CD4-positive, alpha-beta T cell treated with Interleukin-17A for 4 hours (primary cell): ENCODE measurements at regions not wholly inside any gene's neighbourhood (a gene's known extent, or its start where the extent isn't known, plus 50 kb on each side); places are given as distances from the start of the nearest gene placed in this dataset.

ENCODE experiments used
- DNase-seq: peaks from one replicate; pipeline ENCODE4 v3.0.0-alpha.2; 2020; ENCODE audit warnings: mixed read lengths

GRCh38 chr21:28826021-28826420 is 166.7 kb downstream of the LTN1 start:
- DNase-seq: no peak

GRCh38 chr21:28823429-28823828 is 169.2 kb downstream of the LTN1 start:
- DNase-seq: no peak

GRCh38 chr21:28822486-28823335 is 170.0 kb downstream of the LTN1 start:
- no peak for DNase-seq

- DNase-seq: no peak
These were observed 170.6 kb downstream of the LTN1 start for GRCh38 chr21:28822123-28822399.

DNA sequence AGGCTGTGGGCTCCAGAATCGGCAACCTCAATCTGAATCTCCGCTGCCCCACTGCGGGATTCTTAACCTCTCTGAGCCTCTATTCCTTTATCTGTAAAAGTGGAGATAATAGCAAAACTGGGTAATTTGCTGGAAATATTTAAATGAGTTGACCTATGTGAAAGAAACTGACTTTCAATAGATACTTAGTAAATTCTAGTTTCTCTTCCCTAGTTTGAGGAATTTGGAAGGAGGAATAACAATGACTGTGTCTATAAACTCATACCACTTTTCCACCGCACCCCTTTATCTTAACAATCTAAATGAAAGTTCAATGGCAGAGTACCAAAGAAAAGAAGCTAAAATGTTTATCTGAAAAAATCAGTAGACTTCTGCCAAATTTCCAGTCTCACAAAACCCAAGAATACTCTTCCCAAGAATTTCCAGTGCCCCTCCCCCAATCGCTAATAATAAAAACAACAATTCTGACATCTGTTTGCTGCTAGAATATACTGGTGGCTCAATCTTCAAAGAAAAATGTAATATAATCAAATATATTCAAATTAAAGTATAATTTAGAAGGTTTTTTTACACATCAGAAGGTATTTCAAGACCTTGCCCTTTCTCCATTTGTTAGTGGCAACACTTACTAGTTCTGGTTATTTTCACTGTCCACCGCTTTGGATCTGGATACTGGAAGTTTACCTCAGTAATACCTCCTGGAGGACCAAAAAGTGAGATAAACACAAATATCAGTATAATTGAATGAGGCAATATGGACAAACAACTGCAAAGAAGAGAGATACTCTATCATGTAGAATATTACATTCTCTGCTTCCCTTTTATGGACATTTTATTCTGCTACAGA is 171.2 kb downstream of the LTN1 start:
- no peak for DNase-seq

GRCh38 chr21:28818663-28819278 is 173.9 kb downstream of the LTN1 start:
- DNase-seq: no peak

DNA sequence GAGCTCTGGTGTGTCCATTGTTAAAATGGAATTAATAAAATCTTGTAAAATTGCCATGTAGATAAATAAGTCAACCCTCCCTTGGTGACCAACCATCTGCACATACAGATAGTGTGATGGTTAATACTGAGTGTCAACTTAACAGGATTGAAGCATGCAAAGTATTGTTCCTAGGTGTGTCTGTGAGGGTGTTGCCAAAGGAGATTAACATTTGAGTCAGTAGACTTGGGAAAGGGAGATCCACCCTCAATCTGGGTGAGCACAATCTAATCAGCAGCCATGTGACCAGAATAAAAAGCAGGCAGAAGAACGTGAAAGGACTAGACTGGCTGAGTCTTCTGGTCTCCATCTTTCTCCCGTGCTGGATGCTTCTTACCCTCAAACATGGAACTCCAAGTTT is 174.8 kb downstream of the LTN1 start:
- no peak for DNase-seq

DNA sequence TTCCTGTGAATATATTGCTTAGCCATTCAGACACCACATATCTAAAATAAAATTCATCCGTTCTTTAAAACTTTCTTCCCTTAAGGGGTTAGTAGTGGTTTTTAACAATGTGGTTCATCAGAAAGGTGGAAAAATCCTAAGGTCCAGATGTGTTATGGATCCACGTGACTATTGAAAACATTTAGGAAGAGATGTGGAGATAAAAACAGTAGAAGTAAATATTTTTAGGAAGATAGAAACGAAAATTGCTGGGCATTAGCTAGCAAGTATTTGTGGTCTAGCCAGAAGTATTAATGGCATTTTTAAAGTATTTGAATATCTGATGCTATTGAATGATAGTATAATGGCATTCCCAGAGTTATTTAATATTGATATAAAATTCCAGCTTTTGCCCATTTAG is 180.8 kb downstream of the LTN1 start:
- no peak for DNase-seq

DNA sequence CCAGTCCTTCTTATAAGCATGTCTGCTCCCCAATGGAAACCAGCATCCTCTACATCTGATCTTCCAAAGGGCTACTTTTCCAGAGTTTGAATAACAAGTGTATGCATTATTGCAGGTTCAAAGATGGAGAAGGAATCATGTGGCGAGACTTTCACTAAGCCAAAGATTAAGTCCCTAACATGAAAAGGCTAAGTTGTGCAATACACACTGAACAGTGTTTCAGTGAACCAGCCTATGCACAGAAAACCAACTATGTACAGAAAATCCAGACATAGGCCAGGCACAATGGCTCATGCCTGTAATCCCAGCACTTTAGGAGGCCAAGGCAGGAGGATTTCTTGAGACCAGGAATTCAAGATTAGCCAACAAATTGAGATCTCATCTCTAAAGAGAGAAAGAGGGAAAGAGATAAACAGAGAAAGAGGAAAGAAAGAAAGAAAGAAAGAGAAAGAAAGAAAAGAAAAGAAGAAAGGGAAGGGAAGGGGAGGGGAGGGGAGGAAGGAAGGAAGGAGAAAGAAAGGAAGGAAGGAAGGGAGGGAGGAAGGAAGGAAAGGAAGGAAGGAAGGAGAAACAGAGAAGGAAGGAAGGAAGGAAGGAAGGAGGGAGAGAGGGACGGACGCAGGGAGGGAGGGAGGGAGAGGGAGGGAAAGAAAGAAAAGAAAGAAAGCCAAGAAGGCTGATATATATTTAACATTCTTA is 181.7 kb downstream of the LTN1 start:
- no peak for DNase-seq

DNA sequence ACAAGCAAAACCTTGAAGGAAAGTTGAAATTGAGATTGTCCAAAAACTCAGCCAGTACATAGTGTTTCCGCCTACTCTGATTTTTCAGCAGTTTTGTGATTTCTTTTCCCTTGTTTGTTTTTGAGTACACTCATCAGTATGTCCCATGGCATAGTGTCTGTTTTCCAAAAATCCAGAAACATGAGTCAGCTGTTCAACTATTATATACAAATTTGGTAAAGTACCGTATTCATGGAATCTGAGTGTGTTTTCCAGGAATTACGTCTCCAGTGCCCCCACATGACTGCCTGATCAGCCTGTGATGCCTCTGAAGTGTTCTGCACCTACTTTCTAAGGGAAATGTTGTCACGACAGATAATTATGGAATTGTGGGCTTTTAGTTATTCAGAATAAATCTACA is 186.8 kb downstream of the LTN1 start:
- no peak for DNase-seq

- no peak for DNase-seq
These were observed 188.5 kb downstream of the LTN1 start for GRCh38 chr21:28804089-28804670.

DNA sequence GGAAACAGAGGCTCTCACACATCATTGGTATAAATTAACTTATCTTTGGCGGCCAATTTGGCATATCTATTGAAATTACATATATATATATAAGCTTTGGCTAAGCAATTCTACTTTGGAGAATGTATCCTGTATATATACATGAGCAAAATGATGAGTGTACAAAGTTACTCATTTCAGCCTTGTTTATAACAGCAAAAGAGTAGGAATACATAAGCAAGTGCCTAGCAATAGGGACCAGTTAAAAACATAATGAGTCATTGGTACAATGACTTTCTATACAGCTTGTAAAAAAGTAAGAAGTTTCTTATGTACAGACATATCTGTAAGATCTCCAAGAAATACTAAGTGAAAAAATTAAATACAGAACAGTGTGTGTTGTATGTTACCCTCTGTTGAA is 190.8 kb downstream of the LTN1 start:
- no peak for DNase-seq

DNA sequence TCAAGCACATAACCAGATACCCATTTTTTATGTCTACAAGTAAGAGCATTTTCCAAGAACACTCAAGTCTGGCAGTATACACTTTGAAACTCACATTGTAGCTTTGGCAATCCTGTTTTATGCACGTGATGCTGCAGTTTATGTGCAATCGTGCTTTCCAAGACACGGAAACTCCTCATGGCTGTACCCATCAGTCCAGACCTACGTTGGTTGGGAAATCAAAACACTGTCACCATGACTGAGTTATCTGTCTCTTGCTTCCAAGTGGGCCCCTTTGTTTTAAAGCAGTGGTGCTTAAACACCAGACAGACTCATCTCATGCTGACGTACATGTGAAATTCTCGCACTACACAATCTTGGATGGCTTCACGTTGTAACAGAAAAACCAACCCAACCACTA is 192.8 kb downstream of the LTN1 start:
- no peak for DNase-seq

GRCh38 chr21:28798798-28799197 is 193.9 kb downstream of the LTN1 start:
- DNase-seq: no peak

GRCh38 chr21:28795251-28795650 is 197.4 kb downstream of the LTN1 start:
- no peak for DNase-seq

DNA sequence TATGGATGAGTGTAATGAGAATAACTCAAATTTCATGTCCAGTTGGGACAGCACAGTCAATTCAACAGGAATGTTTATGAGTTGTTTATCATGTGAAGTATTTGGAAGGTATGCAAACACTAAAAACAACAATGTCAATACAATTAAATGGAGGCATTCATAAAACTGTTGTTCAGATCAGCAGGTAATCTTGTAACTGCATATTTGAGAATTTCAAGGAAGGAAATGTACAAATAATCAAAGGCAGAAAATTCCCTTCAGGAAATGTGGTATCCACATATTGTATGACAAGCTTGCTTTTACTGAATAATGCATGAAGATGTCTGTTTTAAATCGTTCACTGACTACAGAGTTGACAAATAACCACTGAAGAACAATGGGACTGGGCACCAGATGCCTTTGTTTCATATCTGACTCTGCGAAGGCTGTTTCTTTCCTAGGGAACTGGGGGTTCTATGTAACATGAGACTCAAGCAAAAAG is 198.3 kb downstream of the LTN1 start:
- no peak for DNase-seq

DNA sequence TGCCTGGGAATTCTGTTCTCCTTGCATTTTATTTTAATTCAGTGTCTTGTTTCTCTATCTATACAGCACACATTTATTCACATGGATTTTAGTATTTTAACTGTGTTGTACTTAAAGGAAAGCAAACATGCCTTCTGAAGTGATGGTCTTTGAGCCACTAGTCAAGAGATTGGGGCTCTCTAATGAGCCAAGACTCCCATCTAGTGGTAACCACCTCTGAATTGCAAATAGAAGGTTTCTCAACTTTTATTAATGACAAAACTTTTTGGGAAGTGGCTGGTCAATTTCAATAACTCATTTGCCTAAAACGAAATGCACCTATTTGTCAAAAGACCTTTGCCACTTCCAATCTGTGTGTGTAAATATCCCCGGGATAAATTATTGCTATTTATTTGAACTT is 199.6 kb downstream of the LTN1 start:
- no peak for DNase-seq

GRCh38 chr21:28791595-28792282 is 200.9 kb downstream of the LTN1 start:
- no peak for DNase-seq

DNA sequence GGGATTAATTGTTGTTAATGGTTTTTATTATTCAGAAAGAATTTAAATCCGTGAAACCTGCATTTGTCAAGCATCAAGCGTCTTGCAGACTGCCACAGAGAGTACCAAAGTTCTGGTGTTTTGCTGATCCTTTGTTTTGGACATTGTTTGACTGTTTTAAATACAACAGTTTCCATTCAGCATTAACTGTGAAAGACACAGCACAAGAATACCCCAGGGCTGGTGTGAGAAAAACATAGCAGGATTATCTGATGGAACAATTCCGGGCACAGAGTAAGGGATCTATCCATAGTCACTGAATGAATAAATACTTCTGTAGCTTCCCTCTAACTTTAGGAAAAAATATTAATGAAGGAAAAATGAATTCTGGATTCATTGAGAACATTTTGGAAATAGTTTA is 202.3 kb downstream of the LTN1 start:
- no peak for DNase-seq

GRCh38 chr21:28789523-28789922 is 203.2 kb downstream of the LTN1 start:
- no peak for DNase-seq

DNA sequence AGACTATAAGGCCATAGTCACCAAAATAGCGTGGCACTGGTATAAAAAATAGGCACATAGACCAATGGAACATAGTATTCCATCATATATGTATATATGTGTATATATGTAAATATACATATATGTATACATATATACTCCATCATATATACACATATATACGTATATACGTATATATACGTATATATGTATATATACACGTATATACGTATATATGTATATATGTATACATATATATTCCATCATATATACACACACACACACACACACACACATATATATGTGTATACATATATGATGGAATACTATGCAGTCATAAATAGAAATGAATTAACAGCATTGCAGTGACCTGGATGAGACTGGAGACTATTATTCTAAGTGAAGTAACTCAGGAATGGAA is 204.6 kb downstream of the LTN1 start:
- no peak for DNase-seq

- no peak for DNase-seq
These were observed 209.0 kb downstream of the LTN1 start for GRCh38 chr21:28783641-28784185.
